ENCODE measurements at regions not wholly inside any gene's neighbourhood (a gene's known extent, or its start where the extent isn't known, plus 50 kb on each side); places are given as distances from the start of the nearest gene placed in this dataset.

- Histone ChIP-seq H3K4me3 (replicated peaks in 1 of 3; ENCODE audit: insufficient read depth in 1 of 3, low read depth in 1 of 3, low read length in 3 of 3) (no peak overlapping the region), H3K36me3 (ENCODE audit: control insufficient read depth in 2 of 2, extremely low read depth in 1 of 2, insufficient read depth in 2 of 2, low read length in 2 of 2) (no peaks in the 10 kb centered on the region), H3K9ac (replicated peaks; ENCODE audit: extremely low read depth, insufficient read depth, low read length) (peak overlapping the region; percentile 71), H2AFZ (ENCODE audit: low read depth, low read length) (peak overlapping the region; percentile 55), H4K20me1 (replicated peaks; ENCODE audit: control insufficient read depth, extremely low read depth, insufficient read depth, low read length) (no peaks in the 10 kb centered on the region), H3K27ac (ENCODE audit: insufficient read depth, low read depth, low read length) (peak overlapping the region; percentile 95), H3K4me2 (ENCODE audit: insufficient read depth, low read length) (peak overlapping the region; percentile 45), H3K79me2 (ENCODE audit: control insufficient read depth, insufficient read depth, low read length) (no peaks in the 10 kb centered on the region), H3K9me3 (replicated peaks; ENCODE audit: control insufficient read depth, insufficient read depth, low read length) (no peaks in the 10 kb centered on the region), H3K9me1 (replicated peaks; ENCODE audit: control insufficient read depth, extremely low read depth, insufficient read depth, low read length) (no peaks in the 10 kb centered on the region), H3K27me3 (ENCODE audit: control insufficient read depth in 2 of 2, insufficient read depth in 2 of 2, low read length in 2 of 2) (no peaks in the 10 kb centered on the region), H3K4me1 (ENCODE audit: control insufficient read depth, extremely low read depth, insufficient read depth, low read length) (peaks cover 23% of the 10 kb centered on the region)
- POLR2A ChIA-PET, result no interaction called here
- TF ChIP-seq CTCF (IDR thresholded peaks at IDR 0.05; ENCODE audit: extremely low read depth in 1 of 2, insufficient read depth in 1 of 2, low read depth in 1 of 2, low read length in 2 of 2) (no peak), FOS (IDR thresholded peaks at IDR 0.05; ENCODE audit: borderline replicate concordance, insufficient read depth, low read length) (no peak), GATA2 (IDR thresholded peaks at IDR 0.05; ENCODE audit: insufficient read depth, insufficient read length, low read depth, low read length) (no peak), MYC (IDR thresholded peaks at IDR 0.05; ENCODE audit: low read depth, low read length) (no peak), POLR2AphosphoS5 (IDR thresholded peaks at IDR 0.05; ENCODE audit: insufficient read depth, low read depth, low read length) (no peak), JUN (IDR thresholded peaks at IDR 0.05; ENCODE audit: borderline replicate concordance, insufficient read depth, insufficient read length, low read depth) (no peak), EZH2 (IDR thresholded peaks at IDR 0.05; ENCODE audit: borderline replicate concordance, low read depth, low read length, severe bottlenecking) (no peak), POLR2A (IDR thresholded peaks at IDR 0.05; ENCODE audit: low read depth, low read length) (no peak), MAX (IDR thresholded peaks at IDR 0.05; ENCODE audit: insufficient read depth, insufficient read length) (no peak)
- CTCF ChIA-PET, result interaction anchor here (0.6 to 1.5 kb wide), 8 partner anchors 11 to 248 kb away, joined by 3 to 6 read pairs (median 3); no protein-coding TSS in a partner anchor
- BruUV-seq (replicated peaks), result TSS peak; percentile 72
- FAIRE-seq (no peak), DNase-seq (ENCODE audit: low read depth, low spot score) (no peak)
- dilution Hi-C loops (cut with MboI; ENCODE audit: extremely low pct_ligation_motif_present, low sequenced_read_pairs), result no loop called here
- intact Hi-C loops (cut with micrococcal nuclease), result loop anchor here (2.0 to 10.0 kb wide), 6 partner anchors 16 to 886 kb away; partner anchors contain the start of gene ARGLU1
These were observed 764.9 kb downstream of the LIG4 start for GRCh38 chr13:107450431-107450830.
